ENCODE measurements at regions not wholly inside any gene's neighbourhood (a gene's known extent, or its start where the extent isn't known, plus 50 kb on each side); places are given as distances from the start of the nearest gene placed in this dataset.

DNA sequence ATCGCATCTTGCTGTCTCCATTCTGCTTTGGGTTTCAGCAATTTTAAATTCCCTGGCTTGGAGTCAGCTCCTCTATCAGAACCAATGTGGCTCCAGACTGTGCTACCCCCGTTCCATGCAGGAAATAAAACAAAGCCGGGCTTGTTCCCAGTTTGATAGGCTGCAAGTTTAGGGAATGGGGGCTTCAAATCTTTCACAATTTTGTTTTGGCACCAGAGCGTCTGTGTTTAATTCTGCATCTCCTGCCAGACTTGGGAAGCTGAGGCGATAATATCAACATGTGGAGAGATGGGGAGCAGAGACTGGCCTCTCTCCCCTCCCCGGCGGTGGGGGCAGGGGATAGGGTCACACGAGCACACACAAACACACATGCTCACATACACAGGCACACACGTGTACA lies 305.9 kb downstream of the FGFR2 start:
- TF ChIP-seq CTCF (IDR thresholded peaks at IDR 0.05; ENCODE audit: poor library complexity) (no peak), EZH2 (IDR thresholded peaks at IDR 0.05; ENCODE audit: borderline replicate concordance) (no peak)
